HepG2 (cell line): ENCODE measurements at regions not wholly inside any gene's neighbourhood (a gene's known extent, or its start where the extent isn't known, plus 50 kb on each side); places are given as distances from the start of the nearest gene placed in this dataset.
A peak's percentile ranks its signal among the peaks of the same experiment; 100 is the strongest.

Experiments used
- AHDC1 ChIP-seq: sonication (generic); formaldehyde crosslinking; IDR thresholded peaks from 2 replicates; pipeline ENCODE4 v1.5.1; 2020; ENCODE audit warnings: mild to moderate bottlenecking, missing genetic modification reagents, borderline replicate concordance
- BRCA1 ChIP-seq: sonication (generic); formaldehyde crosslinking; IDR thresholded peaks from 2 replicates; pipeline ENCODE4 v1.4.0; 2020; ENCODE audit warnings: missing genetic modification reagents
- CREBL2 ChIP-seq: sonication (generic); formaldehyde crosslinking; IDR thresholded peaks from 2 replicates; pipeline ENCODE4 v1.8.1; 2023; ENCODE audit warnings: missing genetic modification reagents, mild to moderate bottlenecking, borderline replicate concordance
- FOXA3 ChIP-seq: IDR thresholded peaks from 2 replicates; pipeline ENCODE4 v1.6.1; 2016; ENCODE audit warnings: missing genetic modification reagents, missing compliant biosample characterization
- HDAC1 ChIP-seq: sonication (generic); formaldehyde crosslinking; IDR thresholded peaks from 2 replicates; pipeline ENCODE4 v1.5.1; 2020; ENCODE audit warnings: mild to moderate bottlenecking, missing genetic modification reagents
- HDAC2 ChIP-seq: sonication (generic); formaldehyde crosslinking; IDR thresholded peaks from 2 replicates; pipeline ENCODE4 v1.4.0; 2020; ENCODE audit warnings: missing genetic modification reagents
- IRF2 ChIP-seq: IDR thresholded peaks from 2 replicates; pipeline ENCODE4 v1.6.1; 2018; ENCODE audit warnings: missing genetic modification reagents, missing compliant biosample characterization
- JUNB ChIP-seq: sonication (generic); formaldehyde crosslinking; IDR thresholded peaks from 2 replicates; pipeline ENCODE4 v1.8.0; 2022; ENCODE audit warnings: missing genetic modification reagents, mild to moderate bottlenecking, borderline replicate concordance
- KAT2B ChIP-seq: fragments of 150-350 bp; IDR thresholded peaks from 2 replicates; pipeline ENCODE4 v1.6.1; 2014; ENCODE audit warnings: low read depth, low read length, borderline replicate concordance
- MIXL1 ChIP-seq: IDR thresholded peaks from 2 replicates; pipeline ENCODE4 v1.6.1; 2016
- MLX ChIP-seq: IDR thresholded peaks from 2 replicates; pipeline ENCODE4 v1.6.1; 2016
- NR1H2 ChIP-seq: sonication (generic); formaldehyde crosslinking; IDR thresholded peaks from 2 replicates; pipeline ENCODE4 v1.8.1; 2022; ENCODE audit warnings: low read depth, missing genetic modification reagents, borderline replicate concordance
- PHF21A ChIP-seq: sonication (generic); formaldehyde crosslinking; IDR thresholded peaks from 2 replicates; pipeline ENCODE4 v1.5.0; 2020; ENCODE audit warnings: mild to moderate bottlenecking, missing genetic modification reagents
- SMYD3 ChIP-seq: sonication (generic); formaldehyde crosslinking; IDR thresholded peaks from 2 replicates; pipeline ENCODE4 v1.8.1; 2023; ENCODE audit warnings: mild to moderate bottlenecking, missing genetic modification reagents
- SOX5 ChIP-seq: IDR thresholded peaks from 2 replicates; pipeline ENCODE4 v1.6.1; 2016; ENCODE audit warnings: borderline replicate concordance
- TBL1XR1 ChIP-seq: fragments of 150-350 bp; IDR thresholded peaks from 2 replicates; pipeline ENCODE4 v1.6.1; 2014; ENCODE audit warnings: borderline replicate concordance, low read length; ENCODE audit not compliant: partially characterized antibody
- ZC3H13 ChIP-seq: sonication (generic); formaldehyde crosslinking; IDR thresholded peaks from 2 replicates; pipeline ENCODE4 v1.8.1; 2023; ENCODE audit warnings: mild to moderate bottlenecking, missing genetic modification reagents, moderate library complexity
- ZNF180 ChIP-seq: sonication (generic); formaldehyde crosslinking; IDR thresholded peaks from 2 replicates; pipeline ENCODE4 v1.4.0; 2020; ENCODE audit warnings: low read depth, missing genetic modification reagents, borderline replicate concordance
- ZNF205 ChIP-seq: IDR thresholded peaks from 2 replicates; pipeline ENCODE4 v1.6.1; 2018; ENCODE audit warnings: missing biosample characterization, missing genetic modification reagents
- ZNF230 ChIP-seq: sonication (generic); formaldehyde crosslinking; IDR thresholded peaks from 2 replicates; pipeline ENCODE4 v1.4.0; 2020; ENCODE audit warnings: mild to moderate bottlenecking, missing genetic modification reagents
- ZNF580 ChIP-seq: IDR thresholded peaks from 2 replicates; pipeline ENCODE4 v1.6.1; 2016; ENCODE audit warnings: low read depth, borderline replicate concordance
- TF ChIP-seq, protein P1 (sequence below): sonication (generic); formaldehyde crosslinking; IDR thresholded peaks from 2 replicates; pipeline ENCODE4 v1.8.0; 2022; ENCODE audit warnings: mild to moderate bottlenecking, missing genetic modification reagents, borderline replicate concordance
- TF ChIP-seq, protein P2 (sequence below): IDR thresholded peaks from 2 replicates; pipeline ENCODE4 v1.6.1; 2012; ENCODE audit warnings: inconsistent platforms

GRCh38 chr17:5763595-5764306, 179.4 kb upstream of the NLRP1 start (continued):
- peak; percentile 75; the same call in 1 of the 2 replicates for TF ChIP-seq AHDC1 (CRISPR knock-in tag)
- TF ChIP-seq NR1H2: peak; percentile 58; the same call in 1 of the 2 replicates
- TF ChIP-seq TBL1XR1: peak; percentile 99
- TF ChIP-seq ZNF180: no peak
- peak; percentile 96 for TF ChIP-seq HDAC2 (CRISPR knock-in tag)
- 0 out of 2 replicates have a peak, but pooled peaks have one; percentile 47 for TF ChIP-seq ZC3H13 (CRISPR knock-in tag)
- TF ChIP-seq KAT2B: no peak
- peak; percentile 97 for TF ChIP-seq HDAC1 (CRISPR knock-in tag)
- peak; percentile 60; the same call in 1 of the 2 replicates for TF ChIP-seq IRF2 (CRISPR knock-in tag)
- TF ChIP-seq MLX (CRISPR knock-in tag): 0 out of 2 replicates have a peak, but pooled peaks have one; percentile 49
- TF ChIP-seq ZNF580 (CRISPR knock-in tag): peak; percentile 70; the same call in 1 of the 2 replicates
- TF ChIP-seq, protein P1, sequence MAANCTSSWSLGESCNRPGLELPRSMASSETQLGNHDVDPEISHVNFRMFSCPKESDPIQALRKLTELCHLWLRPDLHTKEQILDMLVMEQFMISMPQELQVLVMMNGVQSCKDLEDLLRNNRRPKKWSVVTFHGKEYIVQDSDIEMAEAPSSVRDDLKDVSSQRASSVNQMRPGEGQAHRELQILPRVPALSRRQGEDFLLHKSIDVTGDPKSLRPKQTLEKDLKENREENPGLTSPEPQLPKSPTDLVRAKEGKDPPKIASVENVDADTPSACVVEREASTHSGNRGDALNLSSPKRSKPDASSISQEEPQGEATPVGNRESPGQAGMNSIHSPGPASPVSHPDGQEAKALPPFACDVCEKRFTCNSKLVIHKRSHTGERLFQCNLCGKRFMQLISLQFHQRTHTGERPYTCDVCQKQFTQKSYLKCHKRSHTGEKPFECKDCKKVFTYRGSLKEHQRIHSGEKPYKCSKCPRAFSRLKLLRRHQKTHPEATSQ: peak; percentile 64; the same call in 1 of the 2 replicates
- TF ChIP-seq, protein P2, sequence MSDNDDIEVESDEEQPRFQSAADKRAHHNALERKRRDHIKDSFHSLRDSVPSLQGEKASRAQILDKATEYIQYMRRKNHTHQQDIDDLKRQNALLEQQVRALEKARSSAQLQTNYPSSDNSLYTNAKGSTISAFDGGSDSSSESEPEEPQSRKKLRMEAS: 0 out of 2 replicates have a peak, but pooled peaks have one; percentile 22
- peak; percentile 61; the same call in 1 of the 2 replicates for TF ChIP-seq SOX5 (CRISPR knock-in tag)
- no peak for TF ChIP-seq JUNB (CRISPR knock-in tag)
- TF ChIP-seq PHF21A (CRISPR knock-in tag): peak; percentile 78
- peak; percentile 71 for TF ChIP-seq MIXL1 (CRISPR knock-in tag)
- no peak for TF ChIP-seq CREBL2 (CRISPR knock-in tag)
- no peak for TF ChIP-seq ZNF205
- TF ChIP-seq ZNF230: peak; percentile 43; the same call in 1 of the 2 replicates
- TF ChIP-seq SMYD3 (CRISPR knock-in tag): peak; percentile 84
- TF ChIP-seq FOXA3 (CRISPR knock-in tag): peak; percentile 82
- TF ChIP-seq BRCA1 (CRISPR knock-in tag): 0 out of 2 replicates have a peak, but pooled peaks have one; percentile 20
